ENCODE measurements at regions not wholly inside any gene's neighbourhood (a gene's known extent, or its start where the extent isn't known, plus 50 kb on each side); places are given as distances from the start of the nearest gene placed in this dataset.

GRCh38 chr16:61233713-61234112 lies 802.5 kb downstream of the CDH8 start:
- H3K27me3 ChIP-seq = no peaks in the 10 kb centered on the region
- no peak overlapping the region for H3K27ac ChIP-seq
- no peaks in the 10 kb centered on the region for H3K36me3 ChIP-seq
- intact Hi-C loops (cut with DNase I) = no loop called here
- TF ChIP-seq POLR2A (IDR thresholded peaks at IDR 0.05) (no peak), POLR2AphosphoS5 (IDR thresholded peaks at IDR 0.05) (no peak), EP300 (IDR thresholded peaks at IDR 0.05) (no peak), CTCF (IDR thresholded peaks at IDR 0.05) (no peak)
- no peaks in the 10 kb centered on the region for H3K4me1 ChIP-seq
- no peak overlapping the region for H3K4me3 ChIP-seq
- no peaks in the 10 kb centered on the region for H3K9me3 ChIP-seq
- WGBS, 2 donors = 56 to 69% methylated on average over 3 of the region's 3 CpGs
- no peak for DNase-seq

GRCh38 chr16:61228371-61228770 lies 807.9 kb downstream of the CDH8 start:
- no peak for DNase-seq
- WGBS, 2 donors = 84 to 92% methylated on average over 1 of the region's 1 CpG
- Histone ChIP-seq H3K36me3 (no peaks in the 10 kb centered on the region), H3K27ac (no peak overlapping the region), H3K4me1 (no peaks in the 10 kb centered on the region), H3K4me3 (no peak overlapping the region), H3K27me3 (no peaks in the 10 kb centered on the region), H3K9me3 (no peaks in the 10 kb centered on the region)
- intact Hi-C loops (cut with DNase I) = no loop called here
- no peak for TF ChIP-seq CTCF (IDR thresholded peaks at IDR 0.05)

GRCh38 chr16:61215605-61216004 lies 820.6 kb downstream of the CDH8 start:
- Histone ChIP-seq H3K27ac (no peak overlapping the region), H3K9me3 (no peaks in the 10 kb centered on the region), H3K4me1 (no peaks in the 10 kb centered on the region), H3K27me3 (no peaks in the 10 kb centered on the region), H3K4me3 (no peak overlapping the region), H3K36me3 (no peaks in the 10 kb centered on the region)
- no peak for DNase-seq
- no peak for TF ChIP-seq EP300 (IDR thresholded peaks at IDR 0.05)
- TF ChIP-seq POLR2AphosphoS5 (IDR thresholded peaks at IDR 0.05) = no peak
- TF ChIP-seq POLR2A (IDR thresholded peaks at IDR 0.05) = no peak
- TF ChIP-seq CTCF (IDR thresholded peaks at IDR 0.05) = no peak
- 50 to 51% methylated on average over 3 of the region's 3 CpGs for WGBS, 2 donors
- intact Hi-C loops (cut with DNase I) = no loop called here

- no peaks in the 10 kb centered on the region for H3K36me3 ChIP-seq
- H3K27ac ChIP-seq = no peak overlapping the region
- intact Hi-C loops (cut with DNase I) = no loop called here
- no peak overlapping the region for H3K4me3 ChIP-seq
- WGBS, 2 donors = 90 to 93% methylated on average over 3 of the region's 3 CpGs
- TF ChIP-seq EP300 (IDR thresholded peaks at IDR 0.05) = no peak
- TF ChIP-seq CTCF (IDR thresholded peaks at IDR 0.05) = no peak
- no peak for TF ChIP-seq POLR2AphosphoS5 (IDR thresholded peaks at IDR 0.05)
- TF ChIP-seq POLR2A (IDR thresholded peaks at IDR 0.05) = no peak
- H3K27me3 ChIP-seq = no peaks in the 10 kb centered on the region
- DNase-seq = no peak
- no peaks in the 10 kb centered on the region for H3K4me1 ChIP-seq
- no peaks in the 10 kb centered on the region for H3K9me3 ChIP-seq
Measured at GRCh38 chr16:61214780-61215179, 821.5 kb downstream of the CDH8 start.

- TF ChIP-seq POLR2AphosphoS5 (IDR thresholded peaks at IDR 0.05) = no peak
- no peak for TF ChIP-seq CTCF (IDR thresholded peaks at IDR 0.05)
- TF ChIP-seq EP300 (IDR thresholded peaks at IDR 0.05) = no peak
- TF ChIP-seq POLR2A (IDR thresholded peaks at IDR 0.05) = no peak
- Histone ChIP-seq H3K4me1 (no peaks in the 10 kb centered on the region), H3K27me3 (no peaks in the 10 kb centered on the region), H3K27ac (no peak overlapping the region), H3K4me3 (no peak overlapping the region), H3K36me3 (no peaks in the 10 kb centered on the region), H3K9me3 (no peaks in the 10 kb centered on the region)
- DNase-seq = no peak
- intact Hi-C loops (cut with DNase I) = no loop called here
Measured at GRCh38 chr16:61210076-61210475, 826.2 kb downstream of the CDH8 start.
